Suprapubic skin (tissue), 3 donors: ENCODE measurements at regions not wholly inside any gene's neighbourhood (a gene's known extent, or its start where the extent isn't known, plus 50 kb on each side); places are given as distances from the start of the nearest gene placed in this dataset.

Source experiments
- EP300 ChIP-seq: sonication (generic); formaldehyde crosslinking; IDR thresholded peaks from one replicate; pipeline ENCODE4 v1.6.1; 2017; ENCODE audit warnings: antibody characterized with exemption
- TF ChIP-seq, protein P1 (sequence below), 2 donors: fragments of 200-600 bp in 1 of 2; fragments of 450-650 bp in 1 of 2; sonication (generic) in 1 of 2; IDR thresholded peaks; one replicate each; pipeline ENCODE4 v1.5.1; 2016 to 2019; ENCODE audit warnings: antibody characterized with exemption in 2 of 2, mild to moderate bottlenecking in 1 of 2, moderate library complexity in 1 of 2

GRCh38 chr3:72487946-72488737 lies 360.1 kb downstream of the SHQ1 start:
- TF ChIP-seq, protein P1, sequence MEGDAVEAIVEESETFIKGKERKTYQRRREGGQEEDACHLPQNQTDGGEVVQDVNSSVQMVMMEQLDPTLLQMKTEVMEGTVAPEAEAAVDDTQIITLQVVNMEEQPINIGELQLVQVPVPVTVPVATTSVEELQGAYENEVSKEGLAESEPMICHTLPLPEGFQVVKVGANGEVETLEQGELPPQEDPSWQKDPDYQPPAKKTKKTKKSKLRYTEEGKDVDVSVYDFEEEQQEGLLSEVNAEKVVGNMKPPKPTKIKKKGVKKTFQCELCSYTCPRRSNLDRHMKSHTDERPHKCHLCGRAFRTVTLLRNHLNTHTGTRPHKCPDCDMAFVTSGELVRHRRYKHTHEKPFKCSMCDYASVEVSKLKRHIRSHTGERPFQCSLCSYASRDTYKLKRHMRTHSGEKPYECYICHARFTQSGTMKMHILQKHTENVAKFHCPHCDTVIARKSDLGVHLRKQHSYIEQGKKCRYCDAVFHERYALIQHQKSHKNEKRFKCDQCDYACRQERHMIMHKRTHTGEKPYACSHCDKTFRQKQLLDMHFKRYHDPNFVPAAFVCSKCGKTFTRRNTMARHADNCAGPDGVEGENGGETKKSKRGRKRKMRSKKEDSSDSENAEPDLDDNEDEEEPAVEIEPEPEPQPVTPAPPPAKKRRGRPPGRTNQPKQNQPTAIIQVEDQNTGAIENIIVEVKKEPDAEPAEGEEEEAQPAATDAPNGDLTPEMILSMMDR (IDR thresholded peaks at IDR 0.05) = no peak
- TF ChIP-seq EP300 = no peak
